ENCODE measurements at regions not wholly inside any gene's neighbourhood (a gene's known extent, or its start where the extent isn't known, plus 50 kb on each side); places are given as distances from the start of the nearest gene placed in this dataset.

DNA sequence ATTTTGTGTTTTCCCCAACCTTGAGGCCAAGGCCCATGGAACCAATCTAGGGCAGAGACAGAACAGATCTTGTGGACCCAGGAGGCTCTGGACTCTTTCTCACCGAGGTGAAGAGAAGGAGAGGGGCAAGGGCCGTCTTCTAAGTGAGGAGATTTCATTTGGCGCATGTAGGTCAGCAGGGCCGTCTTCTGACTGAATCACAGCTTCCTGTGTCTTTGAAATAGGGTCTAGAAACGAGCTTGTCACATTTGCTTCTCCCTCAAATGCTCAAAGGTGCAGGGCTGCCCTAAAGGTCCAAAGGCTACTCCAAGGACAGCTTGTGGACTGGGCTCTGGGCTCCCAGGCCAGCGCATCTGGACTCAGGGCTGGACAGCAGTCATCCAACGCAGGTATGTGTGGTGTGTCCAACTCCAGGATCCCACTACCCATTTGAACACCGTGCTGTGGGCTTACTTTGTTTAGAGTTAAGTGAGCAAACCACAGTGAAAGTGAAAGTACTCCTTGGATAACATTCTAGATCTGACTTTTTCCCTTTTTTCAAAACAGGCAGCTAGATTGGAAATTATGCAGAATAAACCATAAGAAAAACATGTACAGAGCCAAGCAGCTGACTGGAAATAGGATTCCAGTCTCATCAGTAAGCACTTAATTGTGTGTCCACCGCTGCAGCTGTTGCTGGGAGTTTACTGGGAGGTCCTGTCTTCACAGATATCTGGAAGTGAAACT is 357.0 kb downstream of the GADD45G start:
- no peak for TF ChIP-seq EZH2 (IDR thresholded peaks at IDR 0.05)
- no peak for TF ChIP-seq POLR2AphosphoS5 (IDR thresholded peaks at IDR 0.05; ENCODE audit: borderline replicate concordance, low read depth, low read length)
